ENCODE measurements at regions not wholly inside any gene's neighbourhood (a gene's known extent, or its start where the extent isn't known, plus 50 kb on each side); places are given as distances from the start of the nearest gene placed in this dataset.

DNA sequence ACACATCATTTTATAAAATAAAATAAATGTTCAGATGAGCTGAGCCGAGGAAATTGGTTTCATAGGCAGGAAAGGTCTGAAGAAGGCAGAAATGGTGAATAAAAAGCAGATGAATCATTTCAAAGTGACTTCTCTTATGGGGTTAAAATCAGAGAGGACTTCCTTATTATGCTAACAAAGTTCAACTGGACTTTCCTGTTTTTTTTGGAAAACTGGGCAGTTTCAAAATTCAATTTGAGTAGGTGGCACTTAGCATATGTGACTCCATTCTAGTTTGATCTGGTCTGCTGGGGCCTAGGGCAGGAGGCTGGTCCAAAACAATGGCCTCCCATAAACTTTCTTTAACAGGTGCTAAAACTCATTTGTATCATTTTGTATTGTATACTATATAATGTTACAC, 1794.9 kb upstream of the TENM3 start:
- intact Hi-C loops (cut with DNase I; ENCODE audit: low total_unique reads): no loop called here
- H3K4me3 ChIP-seq (ENCODE audit: low read depth, poor library complexity, severe bottlenecking): no peak overlapping the region
- no peak for DNase-seq (ENCODE audit: low spot score in 2 of 2)
- TF ChIP-seq POLR2A (IDR thresholded peaks at IDR 0.05): no peak
- TF ChIP-seq, protein P1, sequence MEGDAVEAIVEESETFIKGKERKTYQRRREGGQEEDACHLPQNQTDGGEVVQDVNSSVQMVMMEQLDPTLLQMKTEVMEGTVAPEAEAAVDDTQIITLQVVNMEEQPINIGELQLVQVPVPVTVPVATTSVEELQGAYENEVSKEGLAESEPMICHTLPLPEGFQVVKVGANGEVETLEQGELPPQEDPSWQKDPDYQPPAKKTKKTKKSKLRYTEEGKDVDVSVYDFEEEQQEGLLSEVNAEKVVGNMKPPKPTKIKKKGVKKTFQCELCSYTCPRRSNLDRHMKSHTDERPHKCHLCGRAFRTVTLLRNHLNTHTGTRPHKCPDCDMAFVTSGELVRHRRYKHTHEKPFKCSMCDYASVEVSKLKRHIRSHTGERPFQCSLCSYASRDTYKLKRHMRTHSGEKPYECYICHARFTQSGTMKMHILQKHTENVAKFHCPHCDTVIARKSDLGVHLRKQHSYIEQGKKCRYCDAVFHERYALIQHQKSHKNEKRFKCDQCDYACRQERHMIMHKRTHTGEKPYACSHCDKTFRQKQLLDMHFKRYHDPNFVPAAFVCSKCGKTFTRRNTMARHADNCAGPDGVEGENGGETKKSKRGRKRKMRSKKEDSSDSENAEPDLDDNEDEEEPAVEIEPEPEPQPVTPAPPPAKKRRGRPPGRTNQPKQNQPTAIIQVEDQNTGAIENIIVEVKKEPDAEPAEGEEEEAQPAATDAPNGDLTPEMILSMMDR (IDR thresholded peaks at IDR 0.05): no peak
- 69 to 79% methylated on average over 1 of the region's 1 CpG for WGBS, 2 donors

DNA sequence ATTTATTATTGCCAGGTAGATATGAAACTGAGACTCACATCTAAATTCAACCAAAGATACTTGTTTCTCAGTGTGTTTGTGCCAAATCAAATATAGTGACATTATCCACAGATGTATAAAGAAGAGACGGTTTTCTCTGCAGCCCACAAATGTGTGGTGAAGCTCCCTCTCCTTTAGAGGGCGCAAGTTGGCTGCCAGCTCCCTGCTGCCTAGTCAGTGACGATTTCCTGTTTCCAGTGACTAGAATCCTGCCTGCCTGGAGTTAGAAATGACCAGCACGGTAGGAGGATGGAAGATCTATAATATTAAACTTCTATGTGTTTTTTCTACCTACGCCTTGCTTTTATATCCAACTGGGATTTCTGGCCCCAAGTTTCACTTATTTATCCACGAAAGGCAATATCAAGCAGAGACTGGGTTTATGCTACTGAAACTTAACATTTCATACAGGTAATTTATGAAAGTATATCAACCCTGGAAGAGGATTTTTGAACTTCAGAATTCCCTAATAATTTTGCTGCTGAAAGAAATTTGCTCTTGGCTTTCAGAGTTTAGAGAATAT, 1793.7 kb upstream of the TENM3 start:
- DNase-seq (ENCODE audit: low spot score in 2 of 2): no peak
- no peak for TF ChIP-seq POLR2A (IDR thresholded peaks at IDR 0.05)
- TF ChIP-seq, protein P1 (IDR thresholded peaks at IDR 0.05): no peak

DNA sequence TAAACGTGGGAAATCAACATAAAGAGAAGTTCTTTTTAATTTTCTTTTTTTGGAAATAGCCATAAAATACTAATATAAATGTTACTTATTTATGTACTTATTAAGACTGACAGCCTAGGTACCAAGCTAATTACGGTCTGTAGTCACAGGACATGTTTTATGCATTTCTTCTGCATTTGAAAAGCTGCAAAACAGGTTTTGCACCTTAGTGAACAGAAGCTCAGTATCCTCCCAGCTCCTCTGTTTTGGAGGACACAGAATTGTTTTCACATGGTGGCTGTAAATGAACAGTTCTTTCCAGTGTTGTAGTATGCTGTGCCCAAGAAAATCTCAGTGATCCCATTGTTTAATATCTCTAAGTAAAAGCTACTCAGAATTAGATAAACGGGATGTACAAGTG, 1788.0 kb upstream of the TENM3 start:
- DNase-seq (ENCODE audit: low spot score in 2 of 2): no peak
- no peak overlapping the region for H3K4me3 ChIP-seq (ENCODE audit: low read depth, poor library complexity, severe bottlenecking)
- 48 to 51% methylated on average over 3 of the region's 3 CpGs for WGBS, 2 donors
- intact Hi-C loops (cut with DNase I; ENCODE audit: low total_unique reads): no loop called here
- TF ChIP-seq, protein P1 (IDR thresholded peaks at IDR 0.05): no peak
- no peak for TF ChIP-seq POLR2A (IDR thresholded peaks at IDR 0.05)

More for the DNA sequence above, 1793.7 kb upstream of the TENM3 start:
- intact Hi-C loops (cut with DNase I; ENCODE audit: low total_unique reads): no loop called here
- no peak overlapping the region for H3K4me3 ChIP-seq (ENCODE audit: low read depth, poor library complexity, severe bottlenecking)
- WGBS, 2 donors: 49 to 57% methylated on average over 6 of the region's 6 CpGs

DNA sequence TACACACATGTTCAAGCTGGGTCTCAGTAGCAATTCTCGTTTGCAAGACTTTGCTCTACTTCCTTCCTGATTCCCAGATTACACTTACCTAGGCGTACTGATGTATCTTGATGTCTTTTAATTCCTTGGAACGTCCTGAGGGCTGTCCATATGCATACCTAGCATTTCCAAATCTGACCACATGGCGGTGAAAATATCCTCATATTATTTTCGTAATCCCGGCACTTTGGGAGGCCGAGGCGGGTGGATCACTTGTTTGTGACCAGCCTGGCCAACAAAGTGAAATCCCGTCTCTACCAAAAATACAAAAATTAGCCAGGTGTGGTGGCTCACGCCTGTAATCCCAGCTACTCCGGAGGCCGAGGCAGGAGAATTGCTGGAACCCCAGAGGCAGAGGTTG, 1786.3 kb upstream of the TENM3 start:
- no peak for DNase-seq (ENCODE audit: low spot score in 2 of 2)
- WGBS, 2 donors: 89% methylated on average over 12 of the region's 12 CpGs
- intact Hi-C loops (cut with DNase I; ENCODE audit: low total_unique reads): no loop called here
- no peak overlapping the region for H3K4me3 ChIP-seq (ENCODE audit: low read depth, poor library complexity, severe bottlenecking)
- no peak for TF ChIP-seq POLR2A (IDR thresholded peaks at IDR 0.05)
- TF ChIP-seq, protein P1 (IDR thresholded peaks at IDR 0.05): no peak

DNA sequence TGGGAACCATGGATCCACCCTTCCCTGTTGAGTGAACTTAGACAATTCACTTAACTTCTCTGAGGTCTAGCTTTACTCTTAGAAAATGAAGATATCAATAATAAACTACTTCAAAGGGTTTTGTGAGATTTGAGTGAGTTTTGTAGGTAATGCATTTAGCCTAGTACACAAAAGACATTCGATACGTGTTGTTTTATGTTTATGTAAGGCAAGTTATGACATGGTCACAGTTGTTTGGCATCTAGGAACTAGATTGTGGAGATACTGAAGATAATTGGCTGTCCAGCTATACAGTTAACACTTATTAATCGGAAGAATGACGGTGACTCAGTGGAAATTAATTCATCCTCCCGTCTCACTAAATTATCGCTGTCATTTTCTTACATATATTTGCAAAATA, 1781.1 kb upstream of the TENM3 start:
- intact Hi-C loops (cut with DNase I; ENCODE audit: low total_unique reads): no loop called here
- TF ChIP-seq, protein P1 (IDR thresholded peaks at IDR 0.05): no peak
- TF ChIP-seq POLR2A (IDR thresholded peaks at IDR 0.05): no peak
- no peak for DNase-seq (ENCODE audit: low spot score in 2 of 2)
- 71 to 76% methylated on average over 6 of the region's 6 CpGs for WGBS, 2 donors
- no peak overlapping the region for H3K4me3 ChIP-seq (ENCODE audit: low read depth, poor library complexity, severe bottlenecking)

DNA sequence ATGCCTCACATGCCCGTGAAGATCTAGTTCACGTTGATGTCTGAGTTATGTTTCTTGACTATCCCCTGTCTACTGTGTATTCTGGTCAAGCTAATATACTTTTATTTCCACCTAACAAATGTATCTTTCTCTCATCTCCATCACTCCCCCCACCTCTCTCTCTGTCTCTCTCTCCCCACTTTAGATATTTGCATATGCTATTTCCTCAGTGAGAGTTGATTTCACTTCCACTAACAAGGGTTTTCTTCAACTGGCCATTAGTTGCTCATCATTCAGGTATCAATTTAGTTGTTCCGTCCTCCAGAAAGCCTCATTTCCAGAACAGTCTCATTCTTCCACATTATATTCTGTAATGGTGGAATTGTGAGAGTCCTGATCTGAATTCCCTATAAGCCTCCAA, 1777.8 kb upstream of the TENM3 start:
- intact Hi-C loops (cut with DNase I; ENCODE audit: low total_unique reads): no loop called here
- no peak for TF ChIP-seq POLR2A (IDR thresholded peaks at IDR 0.05)
- TF ChIP-seq, protein P1 (IDR thresholded peaks at IDR 0.05): no peak
- DNase-seq (ENCODE audit: low spot score in 2 of 2): no peak
- H3K4me3 ChIP-seq (ENCODE audit: low read depth, poor library complexity, severe bottlenecking): no peak overlapping the region
- 90% methylated on average over 3 of the region's 3 CpGs for WGBS, 2 donors
